Activated naive CD8-positive, alpha-beta T cell treated with anti-CD3 and anti-CD28 coated beads, Interleukin-2, amount 10 ng/mL, durations not matched to agents 7 days and 5 days (primary cell): ENCODE measurements at regions not wholly inside any gene's neighbourhood (a gene's known extent, or its start where the extent isn't known, plus 50 kb on each side); places are given as distances from the start of the nearest gene placed in this dataset.
A peak's percentile ranks its signal among the peaks of the same experiment; 100 is the strongest.

ENCODE experiments used
- ATAC-seq: fragments of 150-1000 bp; cut with Tn5 transposase; one replicate; pipeline ENCODE4 v1.10.0; 2021; ENCODE audit warnings: low read depth, moderate library complexity
- POLR2A ChIA-PET: fragments of 350-600 bp; sonication (Branson Sonifier 250); formaldehyde crosslinking; loops from one replicate; lab custom pipeline; 2021; ENCODE audit warnings: antibody characterized with exemption; lab: Charles Lee
- DNase-seq: peaks from one replicate; pipeline ENCODE4 v3.0.0; 2021
- H3K27ac Mint-ChIP-seq: one replicate; pipeline ENCODE4 v1.8.0; 2022; ENCODE audit warnings: mild to moderate bottlenecking, mixed read lengths
- H3K27me3 Mint-ChIP-seq: one replicate; pipeline ENCODE4 v1.8.0; 2022; ENCODE audit warnings: mild to moderate bottlenecking, moderate library complexity, mixed read lengths
- H3K36me3 Mint-ChIP-seq: one replicate; pipeline ENCODE4 v1.8.0; 2021; ENCODE audit warnings: mild to moderate bottlenecking, mixed read lengths
- H3K4me1 Mint-ChIP-seq: one replicate; pipeline ENCODE4 v1.8.0; 2021; ENCODE audit warnings: mixed read lengths
- H3K4me3 Mint-ChIP-seq: one replicate; pipeline ENCODE4 v1.8.0; 2022; ENCODE audit warnings: mild to moderate bottlenecking, moderate library complexity, mixed read lengths
- H3K9me3 Mint-ChIP-seq: one replicate; pipeline ENCODE4 v1.8.0; 2021; ENCODE audit warnings: mixed read lengths

GRCh38 chr2:181176540-181176939 is 196.1 kb downstream of the UBE2E3 start:
- Mint-ChIP-seq H3K9me3 (peaks cover 3% of the 10 kb centered on the region), H3K4me3 (no peak overlapping the region), H3K27me3 (no peaks in the 10 kb centered on the region), H3K36me3 (peaks cover 22% of the 10 kb centered on the region), H3K27ac (no peak overlapping the region), H3K4me1 (peaks cover 25% of the 10 kb centered on the region)
- ATAC-seq = no peak
- POLR2A ChIA-PET = no interaction called here
- no peak for DNase-seq

- Mint-ChIP-seq H3K27me3 (no peaks in the 10 kb centered on the region), H3K4me1 (peaks cover 25% of the 10 kb centered on the region), H3K36me3 (peaks cover 22% of the 10 kb centered on the region), H3K27ac (no peak overlapping the region), H3K4me3 (no peak overlapping the region), H3K9me3 (peaks cover 3% of the 10 kb centered on the region)
- no peak for DNase-seq
- ATAC-seq = no peak
- POLR2A ChIA-PET = no interaction called here
Observed at GRCh38 chr2:181177376-181177775, 197.0 kb downstream of the UBE2E3 start.

- H3K4me1 Mint-ChIP-seq = peaks cover 25% of the 10 kb centered on the region
- peak overlapping the region; percentile 15 for H3K4me3 Mint-ChIP-seq
- H3K36me3 Mint-ChIP-seq = peaks cover 22% of the 10 kb centered on the region
- POLR2A ChIA-PET = interaction anchor here (0.8 kb wide), 2 partner anchors 11 to 127 kb away, joined by 3 read pairs; no protein-coding TSS in a partner anchor
- peak overlapping the region; percentile 46 for H3K27ac Mint-ChIP-seq
- peak; percentile 38 for ATAC-seq
- no peak for DNase-seq
- no peaks in the 10 kb centered on the region for H3K27me3 Mint-ChIP-seq
- peaks cover 3% of the 10 kb centered on the region for H3K9me3 Mint-ChIP-seq
Observed at GRCh38 chr2:181178130-181178529, 197.7 kb downstream of the UBE2E3 start.

- ATAC-seq (peak; percentile 78), DNase-seq (no peak)
- peaks cover 27% of the 10 kb centered on the region for H3K4me1 Mint-ChIP-seq
- POLR2A ChIA-PET = no interaction called here
- peaks cover 21% of the 10 kb centered on the region for H3K36me3 Mint-ChIP-seq
- H3K27ac Mint-ChIP-seq = peak overlapping the region; percentile 46
- no peaks in the 10 kb centered on the region for H3K27me3 Mint-ChIP-seq
- peak overlapping the region; percentile 22 for H3K4me3 Mint-ChIP-seq
- peaks cover 3% of the 10 kb centered on the region for H3K9me3 Mint-ChIP-seq
Observed at GRCh38 chr2:181178823-181179412, 198.5 kb downstream of the UBE2E3 start.

- peaks cover 20% of the 10 kb centered on the region for H3K36me3 Mint-ChIP-seq
- H3K4me1 Mint-ChIP-seq = peaks cover 17% of the 10 kb centered on the region
- H3K27ac Mint-ChIP-seq = no peak overlapping the region
- DNase-seq (no peak), ATAC-seq (no peak)
- H3K27me3 Mint-ChIP-seq = no peaks in the 10 kb centered on the region
- no peak overlapping the region for H3K4me3 Mint-ChIP-seq
- POLR2A ChIA-PET = no interaction called here
- peaks cover 7% of the 10 kb centered on the region for H3K9me3 Mint-ChIP-seq
Observed at GRCh38 chr2:181183878-181184542, 203.6 kb downstream of the UBE2E3 start.

- DNase-seq (no peak), ATAC-seq (no peak)
- Mint-ChIP-seq H3K4me1 (peaks cover 15% of the 10 kb centered on the region), H3K4me3 (no peak overlapping the region), H3K27me3 (no peaks in the 10 kb centered on the region), H3K27ac (no peak overlapping the region), H3K9me3 (peaks cover 4% of the 10 kb centered on the region), H3K36me3 (peaks cover 13% of the 10 kb centered on the region)
- POLR2A ChIA-PET = no interaction called here
Observed at GRCh38 chr2:181185421-181185820, 205.0 kb downstream of the UBE2E3 start.

- H3K4me3 Mint-ChIP-seq = no peak overlapping the region
- peaks cover 20% of the 10 kb centered on the region for H3K4me1 Mint-ChIP-seq
- ATAC-seq (no peak), DNase-seq (no peak)
- peaks cover 18% of the 10 kb centered on the region for H3K36me3 Mint-ChIP-seq
- no peaks in the 10 kb centered on the region for H3K27me3 Mint-ChIP-seq
- H3K27ac Mint-ChIP-seq = no peak overlapping the region
- POLR2A ChIA-PET = no interaction called here
- peaks cover 4% of the 10 kb centered on the region for H3K9me3 Mint-ChIP-seq
Observed at GRCh38 chr2:181185948-181186347, 205.5 kb downstream of the UBE2E3 start.

GRCh38 chr2:181188605-181189004 is 208.2 kb downstream of the UBE2E3 start:
- Mint-ChIP-seq H3K4me1 (peaks cover 20% of the 10 kb centered on the region), H3K4me3 (no peak overlapping the region), H3K9me3 (peaks cover 9% of the 10 kb centered on the region), H3K36me3 (peaks cover 23% of the 10 kb centered on the region), H3K27me3 (no peaks in the 10 kb centered on the region), H3K27ac (no peak overlapping the region)
- POLR2A ChIA-PET = no interaction called here
- DNase-seq (no peak), ATAC-seq (no peak)

- Mint-ChIP-seq H3K4me3 (no peak overlapping the region), H3K4me1 (peaks cover 18% of the 10 kb centered on the region), H3K9me3 (peaks cover 13% of the 10 kb centered on the region), H3K27me3 (no peaks in the 10 kb centered on the region), H3K36me3 (peaks cover 30% of the 10 kb centered on the region), H3K27ac (no peak overlapping the region)
- no peak for DNase-seq
- POLR2A ChIA-PET = no interaction called here
- ATAC-seq = no peak
Observed at GRCh38 chr2:181189951-181190350, 209.5 kb downstream of the UBE2E3 start.

GRCh38 chr2:181190711-181191110 is 210.3 kb downstream of the UBE2E3 start:
- POLR2A ChIA-PET = interaction anchor here (1.0 kb wide), 1 partner anchor 10 kb away, joined by 3 read pairs; no protein-coding TSS in a partner anchor
- no peak for DNase-seq
- no peak overlapping the region for H3K27ac Mint-ChIP-seq

GRCh38 chr2:181193550-181193949 is 213.1 kb downstream of the UBE2E3 start:
- ATAC-seq = no peak
- no peak for DNase-seq
- no peaks in the 10 kb centered on the region for H3K27me3 Mint-ChIP-seq
- H3K4me1 Mint-ChIP-seq = peaks cover 25% of the 10 kb centered on the region
- no peak overlapping the region for H3K27ac Mint-ChIP-seq
- peaks cover 44% of the 10 kb centered on the region for H3K36me3 Mint-ChIP-seq
- H3K9me3 Mint-ChIP-seq = peaks cover 16% of the 10 kb centered on the region
- POLR2A ChIA-PET = no interaction called here
- no peak overlapping the region for H3K4me3 Mint-ChIP-seq

More at GRCh38 chr2:181190711-181191110, 210.3 kb downstream of the UBE2E3 start:
- Mint-ChIP-seq H3K4me1 (peaks cover 11% of the 10 kb centered on the region), H3K9me3 (peaks cover 15% of the 10 kb centered on the region), H3K36me3 (peaks cover 32% of the 10 kb centered on the region), H3K27me3 (no peaks in the 10 kb centered on the region), H3K4me3 (no peak overlapping the region)
- no peak for ATAC-seq

- no peak overlapping the region for H3K4me3 Mint-ChIP-seq
- peaks cover 26% of the 10 kb centered on the region for H3K4me1 Mint-ChIP-seq
- peaks cover 54% of the 10 kb centered on the region for H3K36me3 Mint-ChIP-seq
- ATAC-seq (no peak), DNase-seq (no peak)
- POLR2A ChIA-PET = no interaction called here
- no peaks in the 10 kb centered on the region for H3K27me3 Mint-ChIP-seq
- peak overlapping the region; percentile 18 for H3K27ac Mint-ChIP-seq
- H3K9me3 Mint-ChIP-seq = peaks cover 24% of the 10 kb centered on the region
Observed at GRCh38 chr2:181196401-181196800, 216.0 kb downstream of the UBE2E3 start.

GRCh38 chr2:181197140-181197760 is 216.8 kb downstream of the UBE2E3 start:
- POLR2A ChIA-PET = no interaction called here
- H3K4me3 Mint-ChIP-seq = peak overlapping the region; percentile 24

More at GRCh38 chr2:181197140-181197760, 216.8 kb downstream of the UBE2E3 start:
- Mint-ChIP-seq H3K27me3 (no peaks in the 10 kb centered on the region), H3K4me1 (peaks cover 31% of the 10 kb centered on the region), H3K9me3 (peaks cover 29% of the 10 kb centered on the region), H3K36me3 (peaks cover 61% of the 10 kb centered on the region), H3K27ac (peak overlapping the region; percentile 78)
- ATAC-seq = peak; percentile 47
- DNase-seq = no peak
